Stimulated activated memory B cell treated with anti-CD40 and anti-IgM and Interleukin-4, amounts not matched to agents 10 μg/mL and 1 μg/mL and 100 μg/mL, for 72 hours (primary cell): ENCODE measurements at regions not wholly inside any gene's neighbourhood (a gene's known extent, or its start where the extent isn't known, plus 50 kb on each side); places are given as distances from the start of the nearest gene placed in this dataset.
"Not testable (repeated sequence)": the region's sequence is repeated elsewhere in the genome, so short reads cannot be mapped to it uniquely, and the experiment has no call there.

Source experiments
- ATAC-seq: fragments of 150-1000 bp; cut with Tn5 transposase; 2 replicates; pipeline ENCODE4 v1.10.0; 2021
- H3K27ac Mint-ChIP-seq: one replicate; pipeline ENCODE4 v1.8.0; 2022; ENCODE audit warnings: mild to moderate bottlenecking, mixed read lengths
- H3K27me3 Mint-ChIP-seq: one replicate; pipeline ENCODE4 v1.8.0; 2022; ENCODE audit warnings: mixed read lengths
- H3K36me3 Mint-ChIP-seq: one replicate; pipeline ENCODE4 v1.8.0; 2022; ENCODE audit warnings: mixed read lengths
- H3K4me1 Mint-ChIP-seq: one replicate; pipeline ENCODE4 v1.8.0; 2022; ENCODE audit warnings: mixed read lengths
- H3K4me3 Mint-ChIP-seq: one replicate; pipeline ENCODE4 v1.8.0; 2022; ENCODE audit warnings: mild to moderate bottlenecking, moderate library complexity, mixed read lengths
- H3K9me3 Mint-ChIP-seq: one replicate; pipeline ENCODE4 v1.8.0; 2022; ENCODE audit warnings: mixed read lengths

DNA sequence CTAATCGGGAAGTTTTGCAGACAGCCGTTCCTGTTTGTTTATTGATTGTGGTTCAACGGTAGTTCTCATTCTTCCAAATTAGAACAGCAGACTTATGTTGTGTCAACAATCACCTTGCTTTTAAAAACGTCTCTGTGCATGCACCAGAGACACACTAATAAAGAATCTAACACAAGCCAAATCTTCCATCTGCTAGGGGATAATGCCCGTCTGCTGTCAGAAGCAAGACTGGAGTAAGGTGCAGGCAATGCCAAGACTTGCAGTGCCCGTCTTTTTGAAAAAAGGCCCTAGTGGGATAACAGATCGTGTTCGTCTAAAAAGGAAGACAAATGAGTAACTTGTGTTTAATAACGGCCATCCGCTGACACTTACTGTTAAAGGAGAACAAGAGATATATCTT, 158.4 kb downstream of the KCNJ2 start:
- ATAC-seq: no peak
- Mint-ChIP-seq H3K27me3 (no peaks in the 10 kb centered on the region), H3K4me3 (no peak overlapping the region), H3K4me1 (no peaks in the 10 kb centered on the region), H3K9me3 (peaks cover under 1% of the 10 kb centered on the region), H3K27ac (no peak overlapping the region), H3K36me3 (no peaks in the 10 kb centered on the region)

DNA sequence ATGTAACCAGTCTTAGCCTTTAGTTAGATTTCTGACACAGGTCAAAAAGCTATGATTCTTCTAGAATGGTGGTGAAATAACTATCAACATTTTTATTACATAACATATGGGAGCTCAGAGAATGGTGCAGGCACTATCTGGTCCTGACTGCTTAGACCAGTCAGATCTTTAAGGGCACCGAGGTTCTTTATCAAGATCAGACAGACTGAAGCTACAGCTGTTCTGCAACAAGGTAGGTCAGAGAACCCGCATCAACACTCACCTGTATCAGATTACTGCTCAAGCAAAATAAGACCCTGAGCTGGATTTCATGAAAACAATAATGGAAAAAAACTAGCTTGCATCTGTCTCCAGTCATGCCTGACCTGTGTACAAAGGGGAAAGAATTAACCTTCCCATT, 160.4 kb downstream of the KCNJ2 start:
- Mint-ChIP-seq H3K36me3 (no peaks in the 10 kb centered on the region), H3K27me3 (no peaks in the 10 kb centered on the region), H3K27ac (no peak overlapping the region), H3K9me3 (peaks cover 9% of the 10 kb centered on the region), H3K4me1 (no peaks in the 10 kb centered on the region), H3K4me3 (no peak overlapping the region)
- ATAC-seq: no peak

DNA sequence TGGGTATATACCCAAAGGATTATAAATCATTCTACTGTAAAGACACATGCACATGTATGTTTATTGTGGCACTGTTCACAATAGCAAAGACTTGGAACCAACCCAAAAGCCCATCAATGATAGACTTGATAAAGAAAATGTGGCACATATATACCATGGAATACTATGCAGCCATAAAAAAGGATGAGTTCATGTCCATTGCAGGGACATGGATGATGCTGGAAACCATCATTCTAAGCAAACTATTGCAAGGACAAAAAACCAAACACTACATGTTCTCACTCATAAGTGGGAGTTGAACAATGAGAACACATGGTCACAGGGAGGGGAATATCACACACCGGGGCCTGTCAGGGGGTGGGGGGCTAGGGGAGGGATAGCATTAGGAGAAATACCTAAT, 161.7 kb downstream of the KCNJ2 start:
- H3K27ac Mint-ChIP-seq, H3K36me3 Mint-ChIP-seq, H3K27me3 Mint-ChIP-seq, H3K9me3 Mint-ChIP-seq, ATAC-seq, H3K4me3 Mint-ChIP-seq, H3K4me1 Mint-ChIP-seq: not testable (repeated sequence)

DNA sequence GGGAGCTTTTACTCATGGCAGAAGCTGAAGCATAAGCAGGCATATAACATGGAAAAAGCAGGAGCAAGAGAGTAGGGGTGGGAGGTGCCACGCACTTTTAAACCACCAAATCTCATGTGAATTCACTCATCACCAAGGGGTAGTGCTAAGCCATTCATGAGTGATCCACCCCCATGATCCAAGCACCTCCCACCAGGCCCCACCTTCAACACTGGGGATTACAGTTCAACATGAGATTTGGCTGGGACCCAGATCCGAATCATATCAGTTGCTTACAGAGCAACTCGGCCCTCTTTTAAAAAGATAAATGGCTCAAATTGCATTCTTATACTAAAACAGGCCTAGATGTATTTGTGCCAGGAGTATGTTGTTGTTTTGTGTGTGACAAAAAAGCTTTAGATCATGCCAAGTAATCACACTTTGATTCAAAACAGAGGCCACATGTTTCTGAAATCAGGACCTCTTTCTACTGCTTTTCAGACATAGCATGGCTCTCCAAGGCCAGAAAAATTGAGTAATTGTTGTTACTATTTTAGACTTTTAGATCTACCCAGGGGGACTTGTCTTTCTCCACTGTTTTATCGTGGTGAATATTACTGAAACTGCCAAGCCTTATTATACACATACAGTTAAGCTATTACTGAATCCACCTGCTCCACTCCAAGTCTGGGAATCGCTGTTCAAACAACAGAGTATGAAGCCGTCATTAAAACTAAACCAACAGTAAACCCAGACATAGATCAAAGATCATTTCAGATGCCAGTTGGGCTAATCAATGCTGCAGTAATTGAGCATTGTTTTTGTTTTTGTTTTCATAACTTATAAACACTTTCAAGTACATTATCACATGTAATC, 163.3 kb downstream of the KCNJ2 start:
- H3K27ac Mint-ChIP-seq: no peak overlapping the region

DNA sequence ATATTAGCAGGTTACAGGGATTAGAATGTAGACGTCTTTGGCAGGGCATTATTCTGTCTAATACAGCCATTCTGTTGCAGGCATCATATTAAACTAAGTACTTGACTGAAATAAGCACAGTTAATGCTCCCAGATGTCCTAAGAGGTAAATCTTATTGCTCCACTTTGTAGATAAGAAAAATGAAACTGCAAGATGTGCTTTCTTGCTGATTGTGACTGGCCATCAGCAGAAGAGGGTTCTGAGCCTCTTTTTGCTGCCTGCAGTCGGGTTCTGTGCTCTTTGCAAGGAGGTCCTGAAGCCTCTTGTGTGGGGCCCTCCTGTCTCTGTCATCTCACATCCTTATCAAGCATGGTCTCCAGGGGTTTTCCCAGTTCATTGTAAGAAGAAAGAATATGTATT, 167.1 kb downstream of the KCNJ2 start:
- ATAC-seq: no peak
- no peaks in the 10 kb centered on the region for H3K27me3 Mint-ChIP-seq
- H3K27ac Mint-ChIP-seq: no peak overlapping the region
- H3K9me3 Mint-ChIP-seq: peaks cover 9% of the 10 kb centered on the region
- H3K4me1 Mint-ChIP-seq: no peaks in the 10 kb centered on the region
- H3K36me3 Mint-ChIP-seq: no peaks in the 10 kb centered on the region
- H3K4me3 Mint-ChIP-seq: no peak overlapping the region

More for the DNA sequence above, 163.3 kb downstream of the KCNJ2 start:
- Mint-ChIP-seq H3K9me3 (peaks cover 9% of the 10 kb centered on the region), H3K4me1 (no peaks in the 10 kb centered on the region), H3K36me3 (no peaks in the 10 kb centered on the region), H3K27me3 (no peaks in the 10 kb centered on the region), H3K4me3 (no peak overlapping the region)
- ATAC-seq: no peak

DNA sequence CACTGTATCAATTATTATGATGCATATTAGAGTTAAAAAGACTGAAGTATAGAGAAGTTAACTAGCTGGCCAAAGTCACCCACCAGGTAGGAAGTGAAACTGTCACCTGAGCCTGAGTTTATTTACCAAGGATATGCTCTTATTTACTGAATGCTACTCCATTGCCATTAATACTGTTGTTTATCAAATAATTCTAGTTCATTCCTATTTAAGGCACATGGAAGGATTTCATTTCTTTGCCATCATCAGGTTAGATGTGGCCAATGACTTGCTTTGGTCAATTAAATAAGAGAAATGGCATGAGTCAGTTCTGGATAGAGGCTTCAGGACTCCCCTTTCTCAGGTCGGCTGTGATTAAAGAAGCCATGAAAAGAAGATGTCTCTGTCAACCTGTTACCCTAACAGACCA, 169.6 kb downstream of the KCNJ2 start:
- H3K36me3 Mint-ChIP-seq: no peaks in the 10 kb centered on the region
- H3K4me1 Mint-ChIP-seq: no peaks in the 10 kb centered on the region
- no peaks in the 10 kb centered on the region for H3K27me3 Mint-ChIP-seq
- no peak overlapping the region for H3K4me3 Mint-ChIP-seq
- ATAC-seq: no peak
- no peak overlapping the region for H3K27ac Mint-ChIP-seq
- peaks cover 8% of the 10 kb centered on the region for H3K9me3 Mint-ChIP-seq

DNA sequence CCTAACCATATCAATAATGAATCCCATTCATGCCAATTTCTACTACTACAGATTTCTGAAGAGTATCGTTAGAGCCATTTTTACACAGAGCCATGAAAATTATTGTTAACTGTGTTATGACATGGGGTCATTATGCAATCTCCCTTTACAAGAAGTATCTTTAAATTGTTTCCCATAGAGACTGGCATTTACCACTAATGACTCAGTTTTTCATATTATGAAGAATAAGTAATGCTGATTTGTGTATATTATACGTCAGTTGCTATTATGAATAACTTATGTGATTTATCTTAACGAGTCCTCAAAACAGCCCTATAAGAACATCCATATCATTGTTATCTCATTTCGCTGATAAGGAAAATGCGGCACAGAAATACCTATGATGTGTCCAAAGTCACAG, 173.8 kb downstream of the KCNJ2 start:
- Mint-ChIP-seq H3K27me3 (no peaks in the 10 kb centered on the region), H3K9me3 (peaks cover 3% of the 10 kb centered on the region), H3K4me3 (no peak overlapping the region), H3K36me3 (no peaks in the 10 kb centered on the region), H3K27ac (no peak overlapping the region), H3K4me1 (no peaks in the 10 kb centered on the region)
- no peak for ATAC-seq

DNA sequence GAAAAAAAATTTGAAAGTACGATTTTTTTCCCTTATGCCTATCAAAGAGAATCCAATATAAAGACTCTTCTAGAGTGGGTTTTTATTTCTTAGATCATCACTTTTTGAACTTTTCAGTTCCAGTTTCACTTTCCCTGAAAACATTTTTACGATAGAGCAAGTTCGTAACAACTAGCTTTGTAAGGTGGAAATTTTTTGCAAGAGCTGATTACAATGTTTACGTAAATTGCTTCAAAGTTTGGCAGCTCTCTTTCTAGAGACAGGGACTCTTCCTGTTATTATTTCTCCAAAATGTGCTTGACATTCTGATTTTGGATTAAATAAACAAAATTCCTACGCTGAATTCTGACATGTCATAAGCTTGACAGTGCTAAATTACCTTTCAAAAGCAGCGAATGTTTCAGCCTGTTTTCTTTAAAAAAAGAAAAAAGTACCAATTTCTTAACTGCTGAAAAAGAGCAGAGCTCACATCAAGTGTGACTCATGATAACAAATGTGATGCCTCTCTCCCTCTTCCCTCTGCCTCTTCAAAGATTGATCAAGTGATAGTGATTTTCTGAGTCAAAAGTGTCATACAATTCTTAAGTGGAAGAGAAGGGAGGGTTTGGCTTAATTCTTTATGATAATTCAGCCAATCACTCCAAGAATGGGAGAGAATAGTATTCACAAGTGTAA, 175.2 kb downstream of the KCNJ2 start:
- Mint-ChIP-seq H3K27ac (no peak overlapping the region), H3K27me3 (no peaks in the 10 kb centered on the region), H3K36me3 (no peaks in the 10 kb centered on the region), H3K4me3 (no peak overlapping the region), H3K9me3 (peaks cover 3% of the 10 kb centered on the region), H3K4me1 (no peaks in the 10 kb centered on the region)
- no peak for ATAC-seq

DNA sequence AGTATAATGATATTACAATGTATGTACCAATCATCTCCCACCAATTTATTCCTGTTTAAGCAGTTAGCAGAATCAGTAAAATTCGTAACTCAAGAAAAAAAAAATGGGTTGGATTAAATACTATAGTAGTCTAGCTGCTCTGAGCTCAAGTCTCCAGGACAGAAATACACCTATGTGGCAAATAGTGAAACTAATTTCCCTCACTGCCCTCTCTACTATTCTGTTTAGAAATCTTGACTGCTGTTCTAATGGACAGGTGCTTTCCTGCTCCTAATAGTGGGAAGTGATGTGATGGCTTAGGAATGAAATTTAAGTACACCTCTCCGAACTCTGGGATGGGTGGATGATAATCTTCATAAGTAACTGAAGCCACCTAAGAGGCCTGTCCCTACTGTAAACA, 175.7 kb downstream of the KCNJ2 start:
- no peaks in the 10 kb centered on the region for H3K27me3 Mint-ChIP-seq
- H3K4me1 Mint-ChIP-seq: no peaks in the 10 kb centered on the region
- no peak for ATAC-seq
- no peaks in the 10 kb centered on the region for H3K36me3 Mint-ChIP-seq
- H3K27ac Mint-ChIP-seq: no peak overlapping the region
- no peak overlapping the region for H3K4me3 Mint-ChIP-seq
- H3K9me3 Mint-ChIP-seq: peaks cover 3% of the 10 kb centered on the region

DNA sequence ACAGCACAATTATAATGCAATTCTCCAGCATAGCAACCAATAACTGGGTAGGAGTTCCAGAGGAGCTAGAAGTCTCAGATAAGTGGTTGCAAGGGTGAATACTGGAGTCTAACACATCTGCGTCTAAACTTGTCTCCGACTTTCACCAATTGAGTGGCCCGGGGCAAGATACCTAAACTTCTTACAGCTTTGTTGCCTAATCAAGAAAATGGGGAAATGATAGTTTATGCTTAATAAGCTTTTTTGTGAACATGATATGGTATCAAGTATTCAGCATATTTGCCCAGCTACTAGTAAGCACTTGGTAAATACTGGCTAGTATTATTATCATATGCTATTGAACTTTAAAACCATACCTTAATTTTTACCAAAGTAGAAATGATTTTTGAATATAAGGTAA, 183.5 kb downstream of the KCNJ2 start:
- peaks cover 3% of the 10 kb centered on the region for H3K9me3 Mint-ChIP-seq
- H3K36me3 Mint-ChIP-seq: no peaks in the 10 kb centered on the region
- H3K27ac Mint-ChIP-seq: no peak overlapping the region
- H3K4me1 Mint-ChIP-seq: no peaks in the 10 kb centered on the region
- no peak overlapping the region for H3K4me3 Mint-ChIP-seq
- H3K27me3 Mint-ChIP-seq: no peaks in the 10 kb centered on the region
- ATAC-seq: no peak

DNA sequence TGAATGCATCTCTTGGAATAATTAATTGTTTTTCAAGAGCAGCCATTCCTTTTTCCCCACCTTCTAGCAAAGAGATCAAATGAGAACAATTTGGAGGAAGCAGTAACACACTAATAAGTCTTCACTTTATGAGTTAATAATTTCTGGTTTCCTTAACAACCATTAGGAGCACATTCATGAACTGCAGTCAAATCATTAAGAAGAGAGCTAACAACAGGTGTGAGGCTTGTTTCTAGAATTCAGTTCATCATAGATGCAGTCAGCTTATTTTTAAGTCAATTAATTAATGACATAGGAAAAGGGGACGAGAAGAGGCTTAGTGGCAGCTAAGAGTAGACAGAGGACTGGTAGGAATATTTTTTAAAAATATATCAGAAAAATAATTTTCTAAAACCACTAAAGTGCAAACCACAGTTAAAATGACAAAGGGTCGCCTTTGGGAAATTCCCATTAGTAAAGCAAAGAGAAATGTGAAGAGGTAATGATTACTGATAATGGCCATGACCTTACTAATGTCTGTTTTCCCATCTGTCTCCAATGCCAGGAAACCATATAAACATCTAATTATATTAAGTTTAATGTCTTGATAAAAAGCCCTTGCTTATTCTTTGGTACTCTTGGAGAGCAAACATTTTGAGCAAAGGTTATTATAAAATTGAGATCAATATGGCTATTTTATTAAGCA, 184.2 kb downstream of the KCNJ2 start:
- H3K9me3 Mint-ChIP-seq: peaks cover 3% of the 10 kb centered on the region
- ATAC-seq: no peak
- no peaks in the 10 kb centered on the region for H3K4me1 Mint-ChIP-seq
- H3K4me3 Mint-ChIP-seq: no peak overlapping the region
- H3K36me3 Mint-ChIP-seq: no peaks in the 10 kb centered on the region
- H3K27ac Mint-ChIP-seq: no peak overlapping the region
- H3K27me3 Mint-ChIP-seq: no peaks in the 10 kb centered on the region

DNA sequence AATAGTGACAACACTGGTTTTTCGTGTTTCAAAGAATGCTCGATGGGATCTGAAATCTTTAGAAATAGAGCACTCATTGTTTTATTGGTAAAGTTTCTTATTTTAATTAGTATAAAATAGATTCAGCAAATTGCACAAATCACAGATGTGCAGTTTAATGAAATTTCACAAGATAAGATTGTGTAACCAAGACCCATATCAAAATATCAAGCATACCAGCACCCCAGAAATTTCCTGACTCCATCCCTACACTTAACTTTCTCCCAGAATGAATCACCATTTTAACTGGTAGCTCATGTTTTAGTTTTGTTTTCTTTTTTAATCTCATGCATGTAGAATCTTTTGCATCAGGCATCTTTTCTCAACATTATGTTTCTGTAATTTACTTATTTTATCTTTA, 185.9 kb downstream of the KCNJ2 start:
- H3K36me3 Mint-ChIP-seq: no peaks in the 10 kb centered on the region
- no peaks in the 10 kb centered on the region for H3K27me3 Mint-ChIP-seq
- H3K9me3 Mint-ChIP-seq: peaks cover 3% of the 10 kb centered on the region
- no peak for ATAC-seq
- H3K4me3 Mint-ChIP-seq: no peak overlapping the region
- H3K4me1 Mint-ChIP-seq: no peaks in the 10 kb centered on the region
- H3K27ac Mint-ChIP-seq: no peak overlapping the region

DNA sequence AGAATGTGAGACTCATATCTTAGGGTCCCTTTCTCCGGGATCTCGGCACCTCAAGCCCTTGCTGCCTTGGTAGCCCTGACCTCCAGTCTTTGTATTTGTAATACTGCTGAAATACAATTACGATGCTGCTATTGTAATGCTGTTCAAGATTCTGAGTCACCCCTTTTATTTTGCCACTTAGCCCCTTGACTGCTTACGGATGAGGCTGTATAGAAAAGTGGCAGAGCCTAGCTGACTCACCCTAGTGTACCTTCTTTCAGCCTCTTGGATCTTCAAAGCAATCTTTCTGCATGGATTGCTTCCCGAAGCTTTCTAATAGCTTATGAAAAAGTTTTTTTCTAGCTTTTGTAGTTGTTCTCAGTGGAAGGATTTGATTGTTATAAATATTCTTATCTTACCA, 187.9 kb downstream of the KCNJ2 start:
- ATAC-seq: no peak
- Mint-ChIP-seq H3K4me1 (no peaks in the 10 kb centered on the region), H3K9me3 (peaks cover 5% of the 10 kb centered on the region), H3K27me3 (no peaks in the 10 kb centered on the region), H3K27ac (no peak overlapping the region), H3K36me3 (no peaks in the 10 kb centered on the region), H3K4me3 (no peak overlapping the region)

DNA sequence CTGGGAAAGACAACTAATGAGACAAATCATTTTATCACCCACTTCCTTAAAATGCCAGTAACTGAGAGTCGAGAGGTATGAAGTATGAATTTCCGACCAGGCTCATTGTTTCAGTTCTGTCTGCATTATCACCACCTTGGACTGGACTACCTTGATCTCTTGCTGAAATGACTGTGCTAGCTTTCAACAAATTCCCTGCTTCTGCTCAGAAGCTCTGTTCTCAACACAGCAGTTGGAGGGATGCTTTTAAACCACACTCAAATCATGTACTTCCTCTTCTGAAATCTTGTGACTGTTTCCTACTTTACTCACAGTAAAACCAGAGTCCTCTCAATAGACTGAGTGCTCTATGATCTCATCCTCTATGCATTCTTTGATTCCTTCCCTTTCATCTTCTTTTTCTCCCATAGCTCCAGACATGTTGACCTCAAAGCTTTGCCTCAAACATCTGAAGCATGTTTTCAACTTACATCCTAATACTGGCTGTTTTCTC, 195.8 kb downstream of the KCNJ2 start:
- no peak overlapping the region for H3K27ac Mint-ChIP-seq

DNA sequence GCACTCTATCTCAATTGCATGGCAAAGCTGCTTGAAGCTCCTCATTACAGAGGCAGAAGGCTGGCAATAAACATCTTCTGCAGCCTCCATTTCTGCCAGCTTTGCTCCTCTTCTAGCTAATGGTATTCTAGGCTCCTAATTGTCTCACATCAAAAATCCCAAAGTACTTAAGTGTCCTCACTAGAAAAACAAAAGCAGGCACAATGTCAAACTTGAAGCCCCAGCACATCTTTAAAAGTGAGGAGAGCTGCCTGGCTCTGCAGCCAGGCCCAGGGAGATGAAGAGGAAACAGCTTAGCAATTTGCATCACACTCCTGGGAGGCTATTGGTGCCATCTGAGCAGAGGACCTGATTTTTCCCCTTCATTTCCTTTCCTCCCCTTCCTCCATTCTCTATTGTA, 197.1 kb downstream of the KCNJ2 start:
- Mint-ChIP-seq H3K4me1 (no peaks in the 10 kb centered on the region), H3K27me3 (no peaks in the 10 kb centered on the region), H3K36me3 (no peaks in the 10 kb centered on the region), H3K27ac (no peak overlapping the region), H3K9me3 (peaks cover 3% of the 10 kb centered on the region), H3K4me3 (no peak overlapping the region)
- no peak for ATAC-seq

More for the DNA sequence above, 195.8 kb downstream of the KCNJ2 start:
- Mint-ChIP-seq H3K4me1 (no peaks in the 10 kb centered on the region), H3K27me3 (no peaks in the 10 kb centered on the region), H3K9me3 (peaks cover 5% of the 10 kb centered on the region), H3K4me3 (no peak overlapping the region), H3K36me3 (no peaks in the 10 kb centered on the region)
- ATAC-seq: peak; percentile 80
